ENCODE measurements at regions not wholly inside any gene's neighbourhood (a gene's known extent, or its start where the extent isn't known, plus 50 kb on each side); places are given as distances from the start of the nearest gene placed in this dataset.
"Not testable (repeated sequence)": the region's sequence is repeated elsewhere in the genome, so short reads cannot be mapped to it uniquely, and the experiment has no call there.

DNA sequence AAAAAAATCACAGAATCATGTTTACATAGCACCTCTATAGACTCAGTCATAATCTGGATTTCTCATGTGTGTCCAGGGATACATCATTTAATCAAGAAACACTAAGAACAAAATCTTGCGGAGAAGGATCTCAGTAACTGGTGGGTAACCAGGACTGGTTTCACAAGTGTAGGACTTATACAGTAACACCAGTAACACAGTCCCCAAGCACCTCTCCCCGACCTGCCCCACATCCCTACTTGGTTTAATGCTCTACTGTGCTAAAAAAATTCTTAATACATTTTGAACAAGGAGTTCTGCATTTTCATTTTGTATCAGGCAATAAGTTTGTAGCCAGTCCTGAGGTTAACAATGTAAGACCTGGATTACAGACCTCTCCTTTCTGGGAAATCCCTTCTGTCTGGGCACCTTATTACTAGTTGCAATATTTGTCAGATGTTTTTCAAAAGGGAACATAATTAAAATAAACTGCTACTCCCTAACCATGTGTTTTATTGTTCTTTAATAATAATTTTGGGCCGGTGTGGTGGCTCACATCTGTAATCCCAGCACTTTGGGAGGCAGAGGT lies 57.6 kb upstream of the BBX start:
- no peak for DNase-seq

DNA sequence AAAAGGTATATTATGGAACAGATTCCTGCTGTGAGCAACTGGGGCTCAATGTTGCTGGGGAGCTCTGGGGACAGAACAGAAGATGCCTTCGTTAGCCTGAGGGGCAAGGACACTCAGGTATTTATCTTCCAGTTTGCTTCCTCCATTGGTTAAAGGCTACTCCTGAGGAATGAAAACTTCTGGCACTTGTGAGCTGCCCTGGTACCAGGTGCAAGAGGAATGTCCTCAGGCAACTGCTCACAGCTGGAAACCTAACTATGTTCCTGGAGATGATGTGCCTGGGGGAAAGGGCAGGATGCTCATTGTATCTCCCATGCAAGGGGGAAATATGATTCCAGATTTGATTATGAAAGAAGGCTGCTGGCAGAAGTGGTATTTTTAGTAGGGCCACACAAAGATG lies 54.0 kb upstream of the BBX start:
- no peak for DNase-seq

DNA sequence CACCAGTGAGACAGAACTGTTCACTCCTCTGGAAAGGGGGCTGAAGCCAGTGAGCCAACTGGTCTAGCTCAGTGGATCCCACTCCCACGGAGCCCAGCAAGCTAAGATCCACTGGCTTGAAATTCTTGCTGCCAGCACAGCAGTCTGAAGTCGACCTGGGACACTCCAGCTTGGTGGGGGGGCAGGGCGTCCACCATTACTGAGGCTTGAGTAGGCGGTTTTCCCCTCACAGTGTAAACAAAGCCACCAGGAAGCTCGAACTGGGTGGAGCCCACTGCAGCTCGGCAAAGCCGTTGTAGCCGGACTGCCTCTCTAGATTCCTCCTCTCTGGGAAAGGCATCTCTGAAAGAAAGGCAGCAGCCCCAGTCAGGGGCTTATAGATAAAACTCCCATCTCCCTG lies 52.3 kb upstream of the BBX start:
- DNase-seq: not testable (repeated sequence)
